Sigmoid colon (tissue), 4 donors: ENCODE measurements at regions not wholly inside any gene's neighbourhood (a gene's known extent, or its start where the extent isn't known, plus 50 kb on each side); places are given as distances from the start of the nearest gene placed in this dataset.

Experiments
- CTCF ChIP-seq, 4 experiments: fragments of 450-650 bp in 3 of 4; fragments of 200-600 bp in 1 of 4; IDR thresholded peaks; one replicate each; pipeline ENCODE4 v1.5.1; 2016 to 2019; ENCODE audit warnings: antibody characterized with exemption in 4 of 4, mild to moderate bottlenecking in 3 of 4, moderate library complexity in 2 of 4
- EP300 ChIP-seq, 4 donors: sonication (generic); formaldehyde crosslinking; IDR thresholded peaks; one replicate each; pipeline ENCODE4 v1.6.1; 2017; ENCODE audit warnings: antibody characterized with exemption in 4 of 4
- POLR2A ChIP-seq, 2 donors: fragments of 450-650 bp; IDR thresholded peaks; one replicate each; pipeline ENCODE4 v1.6.1; 2016; ENCODE audit warnings: antibody characterized with exemption in 2 of 2, mild to moderate bottlenecking in 2 of 2, moderate library complexity in 2 of 2
- POLR2AphosphoS5 ChIP-seq, 4 donors: sonication (generic); formaldehyde crosslinking; IDR thresholded peaks; one replicate each; pipeline ENCODE4 v1.6.1; 2017; ENCODE audit warnings: antibody characterized with exemption in 4 of 4

GRCh38 chr3:194886836-194887235 lies 201.2 kb downstream of the FAM43A start:
- TF ChIP-seq CTCF (IDR thresholded peaks at IDR 0.05) (no peak), POLR2AphosphoS5 (IDR thresholded peaks at IDR 0.05) (no peak), POLR2A (IDR thresholded peaks at IDR 0.05) (no peak), EP300 (IDR thresholded peaks at IDR 0.05) (no peak)
